Tongue (tissue), 1 donor: ENCODE measurements at regions not wholly inside any gene's neighbourhood (a gene's known extent, or its start where the extent isn't known, plus 50 kb on each side); places are given as distances from the start of the nearest gene placed in this dataset.

Experiments used
- DNase-seq: peaks from one replicate; pipeline ENCODE4 v3.0.0-alpha.2; 2015

- no peak for DNase-seq
Measured at GRCh38 chr2:9137379-9138150, 69.0 kb upstream of the ASAP2 start.

GRCh38 chr2:9135822-9136558, 70.6 kb upstream of the ASAP2 start:
- no peak for DNase-seq

- no peak for DNase-seq
Measured at GRCh38 chr2:9127316-9127715, 79.3 kb upstream of the ASAP2 start.

GRCh38 chr2:9126540-9126939, 80.1 kb upstream of the ASAP2 start:
- DNase-seq = no peak

GRCh38 chr2:9124231-9124741, 82.3 kb upstream of the ASAP2 start:
- DNase-seq = no peak

- no peak for DNase-seq
Measured at GRCh38 chr2:9123069-9123468, 83.5 kb upstream of the ASAP2 start.

- peak; percentile 23 for DNase-seq
Measured at GRCh38 chr2:9122367-9122766, 84.2 kb upstream of the ASAP2 start.

- no peak for DNase-seq
Measured at GRCh38 chr2:9118383-9118960, 88.1 kb upstream of the ASAP2 start.

GRCh38 chr2:9115229-9115628, 91.4 kb upstream of the ASAP2 start:
- no peak for DNase-seq

GRCh38 chr2:9114458-9114857, 92.2 kb upstream of the ASAP2 start:
- no peak for DNase-seq

- DNase-seq = no peak
Measured at GRCh38 chr2:9113916-9114315, 92.7 kb upstream of the ASAP2 start.

GRCh38 chr2:9113262-9113661, 93.3 kb upstream of the ASAP2 start:
- DNase-seq = no peak

GRCh38 chr2:9112079-9112721, 94.4 kb upstream of the ASAP2 start:
- DNase-seq = peak; percentile 32

GRCh38 chr2:9110893-9111569, 95.6 kb upstream of the ASAP2 start:
- no peak for DNase-seq

- no peak for DNase-seq
Measured at GRCh38 chr2:9110346-9110884, 96.2 kb upstream of the ASAP2 start.

GRCh38 chr2:9109871-9110270, 96.7 kb upstream of the ASAP2 start:
- no peak for DNase-seq

- peak; percentile 40 for DNase-seq
Measured at GRCh38 chr2:9108210-9108967, 98.2 kb upstream of the ASAP2 start.

GRCh38 chr2:9107168-9108025, 99.2 kb upstream of the ASAP2 start:
- DNase-seq = peak; percentile 54

- DNase-seq = peak; percentile 49
Measured at GRCh38 chr2:9106338-9107167, 100.1 kb upstream of the ASAP2 start.
